Ammon's horn (tissue), 1 donor: ENCODE measurements at regions not wholly inside any gene's neighbourhood (a gene's known extent, or its start where the extent isn't known, plus 50 kb on each side); places are given as distances from the start of the nearest gene placed in this dataset.

ENCODE experiments used
- DNase-seq: peaks from one replicate; pipeline ENCODE4 v3.0.0-alpha.2; 2016; ENCODE audit warnings: low spot score

GRCh38 chr7:70907259-70908247 is 224.4 kb upstream of the GALNT17 start:
- DNase-seq: no peak

GRCh38 chr7:70913924-70914323 is 218.0 kb upstream of the GALNT17 start:
- DNase-seq: no peak

GRCh38 chr7:70915067-70915466 is 216.9 kb upstream of the GALNT17 start:
- DNase-seq: no peak

- no peak for DNase-seq
Observed at GRCh38 chr7:70919481-70920073, 212.4 kb upstream of the GALNT17 start.

- DNase-seq: no peak
Observed at GRCh38 chr7:70920876-70921275, 211.1 kb upstream of the GALNT17 start.

- no peak for DNase-seq
Observed at GRCh38 chr7:70923181-70923845, 208.6 kb upstream of the GALNT17 start.

GRCh38 chr7:70925411-70926115 is 206.4 kb upstream of the GALNT17 start:
- DNase-seq: no peak

- no peak for DNase-seq
Observed at GRCh38 chr7:70926666-70927065, 205.3 kb upstream of the GALNT17 start.

GRCh38 chr7:70935311-70935710 is 196.6 kb upstream of the GALNT17 start:
- no peak for DNase-seq

GRCh38 chr7:70935854-70936253 is 196.1 kb upstream of the GALNT17 start:
- DNase-seq: no peak

- DNase-seq: no peak
Observed at GRCh38 chr7:70937424-70937823, 194.5 kb upstream of the GALNT17 start.

GRCh38 chr7:70940597-70940996 is 191.3 kb upstream of the GALNT17 start:
- no peak for DNase-seq

- DNase-seq: no peak
Observed at GRCh38 chr7:70942791-70943190, 189.2 kb upstream of the GALNT17 start.

GRCh38 chr7:70944516-70944915 is 187.4 kb upstream of the GALNT17 start:
- DNase-seq: no peak

GRCh38 chr7:70947181-70947580 is 184.8 kb upstream of the GALNT17 start:
- DNase-seq: no peak

- DNase-seq: no peak
Observed at GRCh38 chr7:70949862-70950261, 182.1 kb upstream of the GALNT17 start.

GRCh38 chr7:70951271-70951962 is 180.5 kb upstream of the GALNT17 start:
- DNase-seq: no peak

GRCh38 chr7:70952311-70952710 is 179.6 kb upstream of the GALNT17 start:
- DNase-seq: no peak

GRCh38 chr7:70953331-70953741 is 178.6 kb upstream of the GALNT17 start:
- DNase-seq: no peak

GRCh38 chr7:70953796-70954195 is 178.1 kb upstream of the GALNT17 start:
- DNase-seq: no peak

GRCh38 chr7:70972693-70973092 is 159.3 kb upstream of the GALNT17 start:
- no peak for DNase-seq

GRCh38 chr7:70975754-70976153 is 156.2 kb upstream of the GALNT17 start:
- no peak for DNase-seq
